Hepatocyte (in vitro differentiated cells): ENCODE measurements at regions not wholly inside any gene's neighbourhood (a gene's known extent, or its start where the extent isn't known, plus 50 kb on each side); places are given as distances from the start of the nearest gene placed in this dataset.

Source experiments
- DNase-seq: peaks from one replicate; pipeline ENCODE4 v3.0.0-alpha.2; 2016; ENCODE audit warnings: low spot score
- H2AFZ ChIP-seq: fragments of 200-600 bp; sonication (generic); 2 replicates; pipeline ENCODE4 v1.6.0; 2016; ENCODE audit warnings: antibody characterized with exemption, mild to moderate bottlenecking
- H3K27ac ChIP-seq: fragments of 200-600 bp; sonication (generic); 2 replicates; pipeline ENCODE4 v1.5.1; 2016; ENCODE audit warnings: mild to moderate bottlenecking
- H3K27me3 ChIP-seq: fragments of 200-600 bp; sonication (generic); 2 replicates; pipeline ENCODE4 v1.6.1; 2016
- H3K36me3 ChIP-seq: fragments of 200-600 bp; sonication (generic); replicated peaks from 2 replicates; pipeline ENCODE4 v1.5.1; 2016; ENCODE audit warnings: low read depth; ENCODE audit not compliant: insufficient read depth
- H3K4me1 ChIP-seq: fragments of 200-600 bp; sonication (generic); 2 replicates; pipeline ENCODE4 v1.5.1; 2016; ENCODE audit warnings: mild to moderate bottlenecking, moderate library complexity; ENCODE audit not compliant: insufficient read depth
- H3K4me2 ChIP-seq: fragments of 200-600 bp; sonication (generic); 2 replicates; pipeline ENCODE4 v1.6.0; 2016
- H3K4me3 ChIP-seq: fragments of 200-600 bp; sonication (generic); 2 replicates; pipeline ENCODE4 v1.5.1; 2016; ENCODE audit warnings: mild to moderate bottlenecking
- H3K79me2 ChIP-seq: fragments of 200-600 bp; sonication (generic); 2 replicates; pipeline ENCODE4 v1.6.0; 2017; ENCODE audit warnings: mild to moderate bottlenecking
- H3K9me2 ChIP-seq: fragments of 200-600 bp; sonication (generic); replicated peaks from 2 replicates; pipeline ENCODE4 v1.6.0; 2017; ENCODE audit warnings: mild to moderate bottlenecking; ENCODE audit not compliant: insufficient read depth
- H3K9me3 ChIP-seq: fragments of 200-600 bp; sonication (generic); 2 replicates; pipeline ENCODE4 v1.5.1; 2016; ENCODE audit warnings: low read depth, mild to moderate bottlenecking
- H4K20me1 ChIP-seq: fragments of 200-600 bp; sonication (generic); 2 replicates; pipeline ENCODE4 v1.6.0; 2016; ENCODE audit warnings: mild to moderate bottlenecking; ENCODE audit not compliant: insufficient read depth, poor library complexity, severe bottlenecking
- CTCF ChIP-seq: fragments of 200-600 bp; sonication (generic); IDR thresholded peaks from 2 replicates; pipeline ENCODE4 v1.5.1; 2016; ENCODE audit warnings: antibody characterized with exemption, mild to moderate bottlenecking; ENCODE audit not compliant: poor library complexity
- EZH2 ChIP-seq: fragments of 200-600 bp; sonication (generic); IDR thresholded peaks from 2 replicates; pipeline ENCODE4 v1.6.1; 2016; ENCODE audit warnings: antibody characterized with exemption, mild to moderate bottlenecking, borderline replicate concordance
- EZH2phosphoT487 ChIP-seq: fragments of 200-600 bp; sonication (generic); IDR thresholded peaks from one replicate; pipeline ENCODE4 v1.6.1; 2018; ENCODE audit warnings: antibody characterized with exemption, mild to moderate bottlenecking, low read depth, moderate library complexity; ENCODE audit not compliant: unreplicated experiment, severe bottlenecking
- WGBS: methylation state at CpG from one replicate; pipeline ENCODE4 v1.1.6; 2016; ENCODE audit warnings: low lambda C conversion rate; ENCODE audit errors: missing lambda C conversion rate; 5-methylcytosine and 5-hydroxymethylcytosine counted together

GRCh38 chr1:200304171-200304570 is 105.7 kb downstream of the ZNF281 start:
- Histone ChIP-seq H3K9me3 (no peaks in the 10 kb centered on the region), H3K4me2 (no peak overlapping the region), H2AFZ (no peak overlapping the region), H3K27ac (no peak overlapping the region), H3K9me2 (no peaks in the 10 kb centered on the region), H3K79me2 (no peaks in the 10 kb centered on the region), H3K36me3 (no peaks in the 10 kb centered on the region), H4K20me1 (no peaks in the 10 kb centered on the region), H3K27me3 (peaks cover 6% of the 10 kb centered on the region), H3K4me3 (no peak overlapping the region), H3K4me1 (peaks cover 5% of the 10 kb centered on the region)
- TF ChIP-seq EZH2phosphoT487, result no peak
- DNase-seq, result no peak
- WGBS, result 90% methylated on average over 1 of the region's 1 CpG

- Histone ChIP-seq H2AFZ (peak overlapping the region; percentile 66), H3K27ac (no peak overlapping the region), H3K9me2 (no peaks in the 10 kb centered on the region), H3K79me2 (no peaks in the 10 kb centered on the region), H3K4me2 (peak overlapping the region; percentile 82), H3K27me3 (peaks cover 6% of the 10 kb centered on the region), H4K20me1 (no peaks in the 10 kb centered on the region), H3K9me3 (no peaks in the 10 kb centered on the region), H3K4me1 (peaks cover 5% of the 10 kb centered on the region), H3K4me3 (peak overlapping the region; percentile 27), H3K36me3 (no peaks in the 10 kb centered on the region)
- no peak for TF ChIP-seq EZH2phosphoT487
- TF ChIP-seq EZH2, result no peak
- TF ChIP-seq CTCF, result peak; percentile 16
- 14% methylated on average over 13 of the region's 13 CpGs for WGBS
- DNase-seq, result peak; percentile 26
These were observed 106.9 kb downstream of the ZNF281 start for GRCh38 chr1:200302921-200303290.

GRCh38 chr1:200302192-200302920 is 107.5 kb downstream of the ZNF281 start:
- peaks cover 5% of the 10 kb centered on the region for H3K4me1 ChIP-seq
- DNase-seq, result peak; percentile 53
- peak overlapping the region; percentile 82 for H3K4me2 ChIP-seq
- 2% methylated on average over 36 of the region's 36 CpGs for WGBS
- H3K27me3 ChIP-seq, result peaks cover 6% of the 10 kb centered on the region
- H3K27ac ChIP-seq, result no peak overlapping the region
- H3K79me2 ChIP-seq, result no peaks in the 10 kb centered on the region
- no peak for TF ChIP-seq EZH2phosphoT487
- no peak for TF ChIP-seq EZH2
- no peak for TF ChIP-seq CTCF
- no peaks in the 10 kb centered on the region for H3K36me3 ChIP-seq
- no peaks in the 10 kb centered on the region for H4K20me1 ChIP-seq
- no peaks in the 10 kb centered on the region for H3K9me3 ChIP-seq
- H3K9me2 ChIP-seq, result no peaks in the 10 kb centered on the region
- H3K4me3 ChIP-seq, result peak overlapping the region; percentile 27
- peak overlapping the region; percentile 66 for H2AFZ ChIP-seq

- Histone ChIP-seq H3K9me2 (no peaks in the 10 kb centered on the region), H4K20me1 (no peaks in the 10 kb centered on the region), H3K27me3 (peaks cover 6% of the 10 kb centered on the region), H3K4me2 (peak overlapping the region; percentile 82), H3K9me3 (no peaks in the 10 kb centered on the region), H3K36me3 (no peaks in the 10 kb centered on the region), H3K4me3 (no peak overlapping the region), H3K4me1 (peaks cover 5% of the 10 kb centered on the region), H3K79me2 (no peaks in the 10 kb centered on the region), H2AFZ (no peak overlapping the region), H3K27ac (no peak overlapping the region)
- DNase-seq, result no peak
- WGBS, result 93% methylated on average over 3 of the region's 3 CpGs
- no peak for TF ChIP-seq CTCF
- no peak for TF ChIP-seq EZH2phosphoT487
- TF ChIP-seq EZH2, result no peak
These were observed 108.7 kb downstream of the ZNF281 start for GRCh38 chr1:200301152-200301551.
